ENCODE measurements at regions not wholly inside any gene's neighbourhood (a gene's known extent, or its start where the extent isn't known, plus 50 kb on each side); places are given as distances from the start of the nearest gene placed in this dataset.

- no peak overlapping the region for H3K4me3 ChIP-seq (replicated peaks; ENCODE audit: low read depth, low read length)
- no peak for TF ChIP-seq CTCF (IDR thresholded peaks at IDR 0.05; ENCODE audit: low read length, missing control alignments)
- DNase-seq (ENCODE audit: low read depth), result no peak
These were observed 355.3 kb upstream of the NPVF start for GRCh38 chr7:25583621-25584020.

GRCh38 chr7:25584112-25584938 is 356.0 kb upstream of the NPVF start:
- H3K4me3 ChIP-seq (replicated peaks; ENCODE audit: low read depth, low read length), result no peak overlapping the region
- TF ChIP-seq CTCF (IDR thresholded peaks at IDR 0.05; ENCODE audit: low read length, missing control alignments), result no peak
- DNase-seq (ENCODE audit: low read depth), result no peak

- no peak overlapping the region for H3K4me3 ChIP-seq (replicated peaks; ENCODE audit: low read depth, low read length)
- DNase-seq (ENCODE audit: low read depth), result no peak
- no peak for TF ChIP-seq CTCF (IDR thresholded peaks at IDR 0.05; ENCODE audit: low read length, missing control alignments)
These were observed 358.2 kb upstream of the NPVF start for GRCh38 chr7:25586513-25586912.

GRCh38 chr7:25594122-25594521 is 365.8 kb upstream of the NPVF start:
- TF ChIP-seq CTCF (IDR thresholded peaks at IDR 0.05; ENCODE audit: low read length, missing control alignments), result no peak
- H3K4me3 ChIP-seq (replicated peaks; ENCODE audit: low read depth, low read length), result no peak overlapping the region
- no peak for DNase-seq (ENCODE audit: low read depth)

GRCh38 chr7:25594728-25595127 is 366.4 kb upstream of the NPVF start:
- no peak for TF ChIP-seq CTCF (IDR thresholded peaks at IDR 0.05; ENCODE audit: low read length, missing control alignments)

GRCh38 chr7:25595996-25596395 is 367.7 kb upstream of the NPVF start:
- no peak overlapping the region for H3K4me3 ChIP-seq (replicated peaks; ENCODE audit: low read depth, low read length)
- DNase-seq (ENCODE audit: low read depth), result no peak
- no peak for TF ChIP-seq CTCF (IDR thresholded peaks at IDR 0.05; ENCODE audit: low read length, missing control alignments)

More at GRCh38 chr7:25594728-25595127, 366.4 kb upstream of the NPVF start:
- no peak overlapping the region for H3K4me3 ChIP-seq (replicated peaks; ENCODE audit: low read depth, low read length)
- DNase-seq (ENCODE audit: low read depth), result no peak

GRCh38 chr7:25596443-25596842 is 368.2 kb upstream of the NPVF start:
- no peak overlapping the region for H3K4me3 ChIP-seq (replicated peaks; ENCODE audit: low read depth, low read length)
- no peak for TF ChIP-seq CTCF (IDR thresholded peaks at IDR 0.05; ENCODE audit: low read length, missing control alignments)
- no peak for DNase-seq (ENCODE audit: low read depth)
